Thymus (tissue), 11 donors: ENCODE measurements at regions not wholly inside any gene's neighbourhood (a gene's known extent, or its start where the extent isn't known, plus 50 kb on each side); places are given as distances from the start of the nearest gene placed in this dataset.

Experiments used
- DNase-seq, 9 donors: peaks; one replicate each; pipeline ENCODE4 v3.0.0-alpha.2; 2013; ENCODE audit warnings: low spot score in 9 of 9, low read depth in 6 of 9, missing footprints in 1 of 9
- H3K27ac ChIP-seq, 2 donors: one replicate each; pipeline ENCODE4 v1.5.1; 2013; ENCODE audit warnings: control low read depth in 1 of 2, low read depth in 1 of 2, low read length in 1 of 2, mild to moderate bottlenecking in 1 of 2, moderate library complexity in 1 of 2
- H3K27me3 ChIP-seq, 2 donors: one replicate each; pipeline ENCODE4 v1.5.1; 2013; ENCODE audit warnings: low read length in 1 of 2; ENCODE audit not compliant: control insufficient read depth in 2 of 2, insufficient read depth in 1 of 2
- H3K36me3 ChIP-seq, 2 donors: one replicate each; pipeline ENCODE4 v1.5.1; 2013; ENCODE audit warnings: low read length in 1 of 2, mild to moderate bottlenecking in 1 of 2, moderate library complexity in 1 of 2; ENCODE audit not compliant: control insufficient read depth in 2 of 2, insufficient read depth in 2 of 2
- H3K4me1 ChIP-seq, 2 donors: one replicate each; pipeline ENCODE4 v1.5.1; 2013; ENCODE audit warnings: low read length in 2 of 2; ENCODE audit not compliant: control insufficient read depth in 2 of 2, insufficient read depth in 2 of 2
- H3K4me3 ChIP-seq, 2 donors: one replicate each; pipeline ENCODE4 v1.5.1; 2013; ENCODE audit warnings: low read length in 2 of 2, control low read depth in 1 of 2, mild to moderate bottlenecking in 1 of 2
- H3K9me3 ChIP-seq, 2 donors: one replicate each; pipeline ENCODE4 v1.5.1; 2013; ENCODE audit warnings: low read length in 1 of 2, mild to moderate bottlenecking in 1 of 2; ENCODE audit not compliant: control insufficient read depth in 2 of 2, insufficient read depth in 1 of 2
- WGBS: extraction: QIAGEN DNeasy Blood & Tissue Kit; methylation state at CpG from one replicate; pipeline ENCODE4 v1.1.7; 2013; 5-methylcytosine and 5-hydroxymethylcytosine counted together
- donor health status: healthy.

- 98% methylated on average over 1 of the region's 1 CpG for WGBS
- Histone ChIP-seq H3K27me3 (no peaks in the 10 kb centered on the region), H3K36me3 (no peaks in the 10 kb centered on the region), H3K4me1 (no peaks in the 10 kb centered on the region), H3K9me3 (no peaks in the 10 kb centered on the region), H3K4me3 (no peak overlapping the region), H3K27ac (no peak overlapping the region)
- DNase-seq, result no peak
These were observed 1612.7 kb downstream of the AMY1C start for GRCh38 chr1:105362438-105362837.

- H3K4me1 ChIP-seq, result no peaks in the 10 kb centered on the region
- 89% methylated on average over 4 of the region's 4 CpGs for WGBS
- no peaks in the 10 kb centered on the region for H3K9me3 ChIP-seq
These were observed 1618.7 kb downstream of the AMY1C start for GRCh38 chr1:105368446-105368845.

DNA sequence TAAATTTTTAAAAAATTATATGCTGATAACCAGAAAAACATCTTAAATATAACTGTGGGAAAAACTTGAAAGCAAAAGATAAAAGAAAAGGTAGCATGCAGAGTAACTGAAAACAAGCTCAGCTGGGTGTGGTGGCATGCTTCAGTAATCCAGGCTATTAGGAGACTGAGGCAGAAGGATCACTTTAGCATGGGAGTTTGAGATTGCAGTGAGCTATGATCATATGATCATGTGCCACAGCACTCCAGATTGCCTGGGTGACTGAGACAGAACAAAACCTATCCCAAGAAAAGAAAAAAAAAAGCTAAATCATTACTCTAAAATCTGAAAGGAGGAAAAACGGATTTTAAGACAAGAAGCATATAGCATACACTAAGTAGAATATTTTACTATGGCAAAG, 1624.0 kb downstream of the AMY1C start:
- H3K27ac ChIP-seq, result no peak overlapping the region
- no peaks in the 10 kb centered on the region for H3K9me3 ChIP-seq
- DNase-seq, result no peak
- H3K36me3 ChIP-seq, result no peaks in the 10 kb centered on the region
- no peak overlapping the region for H3K4me3 ChIP-seq
- H3K4me1 ChIP-seq, result no peaks in the 10 kb centered on the region
- WGBS, result 84% methylated on average over 1 of the region's 1 CpG
- no peaks in the 10 kb centered on the region for H3K27me3 ChIP-seq

More at GRCh38 chr1:105368446-105368845, 1618.7 kb downstream of the AMY1C start:
- Histone ChIP-seq H3K27me3 (no peaks in the 10 kb centered on the region), H3K4me3 (no peak overlapping the region), H3K27ac (no peak overlapping the region), H3K36me3 (no peaks in the 10 kb centered on the region)
- DNase-seq, result no peak

DNA sequence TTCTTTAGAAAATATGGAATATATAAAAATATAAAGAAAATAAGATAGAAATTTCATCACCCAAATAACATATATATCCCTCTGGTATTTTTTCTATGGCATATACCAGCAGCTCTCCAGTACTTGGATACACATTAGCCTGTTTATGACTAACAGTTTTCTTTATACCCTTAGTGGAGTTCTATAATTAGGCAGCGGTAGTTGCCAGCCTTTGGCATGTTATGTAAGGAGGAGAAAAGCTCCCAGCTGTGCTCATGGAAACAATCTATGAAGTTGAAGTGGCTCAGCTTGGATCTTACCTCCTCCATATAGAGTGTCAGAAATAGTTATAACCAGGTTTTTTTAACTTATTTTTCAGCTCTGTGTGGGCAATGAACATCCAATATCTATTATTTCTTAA, 1636.8 kb downstream of the AMY1C start:
- no peak overlapping the region for H3K27ac ChIP-seq

DNA sequence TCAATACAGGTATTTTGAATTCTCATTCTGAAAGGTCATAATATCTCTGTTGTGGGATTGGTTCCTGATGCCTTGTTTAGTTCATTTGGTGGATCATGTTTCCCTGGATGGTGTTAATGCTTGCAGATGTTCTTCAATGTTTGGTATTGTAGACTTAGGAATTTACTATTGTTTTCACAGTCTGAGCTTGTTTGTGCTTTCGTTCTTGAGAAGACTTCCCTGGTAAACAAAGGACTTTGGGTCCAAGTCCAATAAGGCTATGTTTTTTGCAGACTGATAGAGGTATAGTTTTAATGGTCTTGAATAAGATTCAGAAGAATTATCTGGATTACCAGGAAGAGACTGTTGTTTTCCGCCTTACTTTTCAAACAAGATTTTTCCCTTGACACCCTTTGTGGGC, 1646.3 kb downstream of the AMY1C start:
- Histone ChIP-seq H3K27me3 (no peaks in the 10 kb centered on the region), H3K4me1 (no peaks in the 10 kb centered on the region), H3K36me3 (no peaks in the 10 kb centered on the region), H3K9me3 (peaks cover 0 to 9% of the 10 kb centered on the region in 2 donors), H3K4me3 (no peak overlapping the region), H3K27ac (no peak overlapping the region)
- no peak for DNase-seq
- WGBS, result 69% methylated on average over 2 of the region's 2 CpGs

More for the DNA sequence above, 1636.8 kb downstream of the AMY1C start:
- Histone ChIP-seq H3K4me3 (no peak overlapping the region), H3K4me1 (no peaks in the 10 kb centered on the region), H3K9me3 (peaks cover 0 to 9% of the 10 kb centered on the region in 2 donors), H3K36me3 (no peaks in the 10 kb centered on the region), H3K27me3 (no peaks in the 10 kb centered on the region)
- DNase-seq, result no peak
- WGBS, result 94% methylated on average over 1 of the region's 1 CpG

GRCh38 chr1:105398909-105399308, 1649.2 kb downstream of the AMY1C start:
- DNase-seq, result no peak
- Histone ChIP-seq H3K9me3 (peaks cover 0 to 9% of the 10 kb centered on the region in 2 donors), H3K27ac (no peak overlapping the region), H3K4me3 (no peak overlapping the region), H3K27me3 (no peaks in the 10 kb centered on the region), H3K4me1 (no peaks in the 10 kb centered on the region), H3K36me3 (no peaks in the 10 kb centered on the region)

GRCh38 chr1:105399716-105400115, 1650.0 kb downstream of the AMY1C start:
- no peaks in the 10 kb centered on the region for H3K4me1 ChIP-seq
- H3K36me3 ChIP-seq, result no peaks in the 10 kb centered on the region
- WGBS, result 97% methylated on average over 1 of the region's 1 CpG
- DNase-seq, result no peak
- H3K4me3 ChIP-seq, result no peak overlapping the region
- H3K27me3 ChIP-seq, result no peaks in the 10 kb centered on the region
- peaks cover 0 to 9% of the 10 kb centered on the region in 2 donors for H3K9me3 ChIP-seq
- H3K27ac ChIP-seq, result no peak overlapping the region

DNA sequence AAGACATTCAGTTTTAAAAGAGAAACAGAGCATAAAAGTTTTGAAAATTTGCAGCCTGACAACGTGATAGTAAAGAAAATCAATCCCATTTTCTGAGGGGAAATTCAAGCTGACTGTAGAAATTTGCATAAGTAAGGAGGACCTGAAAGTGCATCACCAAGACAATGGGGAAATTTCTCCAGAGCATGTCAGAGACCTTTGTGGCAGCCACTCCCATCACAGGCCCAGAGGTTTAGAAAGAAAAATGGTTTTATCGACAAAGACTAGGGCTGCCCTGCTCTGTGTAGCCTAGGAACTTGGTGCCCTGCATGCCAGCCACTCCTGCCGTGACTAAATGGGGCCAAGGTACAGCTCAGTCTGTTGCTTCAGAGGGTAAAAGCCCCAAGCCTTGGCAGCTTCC, 1640.2 kb upstream of the PRMT6 start:
- peaks cover 0 to 3% of the 10 kb centered on the region in 2 donors for H3K9me3 ChIP-seq
- H3K4me1 ChIP-seq, result no peaks in the 10 kb centered on the region
- WGBS, result 78% methylated on average over 3 of the region's 3 CpGs
- H3K36me3 ChIP-seq, result no peaks in the 10 kb centered on the region
- no peak overlapping the region for H3K27ac ChIP-seq
- H3K27me3 ChIP-seq, result no peaks in the 10 kb centered on the region
- DNase-seq, result no peak
- H3K4me3 ChIP-seq, result no peak overlapping the region

DNA sequence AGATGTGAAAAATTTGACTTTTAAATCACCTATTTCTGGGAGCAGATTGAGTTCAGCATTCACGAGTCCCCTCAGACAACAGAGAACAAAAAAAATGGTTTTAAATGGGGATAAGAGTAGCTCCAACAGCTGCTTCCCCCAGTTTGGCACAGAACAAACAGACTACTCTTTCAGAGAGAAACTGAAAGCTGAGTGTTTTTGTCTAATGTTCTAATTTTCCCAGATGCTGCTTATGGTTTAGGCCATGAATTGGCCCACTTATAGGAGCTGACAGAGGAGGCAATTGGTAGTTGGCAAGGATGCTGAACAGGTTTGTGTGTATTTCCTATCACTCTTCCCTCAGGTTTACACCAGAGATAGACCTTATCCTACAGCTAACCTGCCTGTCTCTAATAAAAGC, 1637.4 kb upstream of the PRMT6 start:
- Histone ChIP-seq H3K9me3 (peaks cover 0 to 3% of the 10 kb centered on the region in 2 donors), H3K27me3 (no peaks in the 10 kb centered on the region), H3K4me1 (no peaks in the 10 kb centered on the region), H3K36me3 (no peaks in the 10 kb centered on the region), H3K27ac (no peak overlapping the region), H3K4me3 (no peak overlapping the region)
- 87% methylated on average over 1 of the region's 1 CpG for WGBS
- no peak for DNase-seq

DNA sequence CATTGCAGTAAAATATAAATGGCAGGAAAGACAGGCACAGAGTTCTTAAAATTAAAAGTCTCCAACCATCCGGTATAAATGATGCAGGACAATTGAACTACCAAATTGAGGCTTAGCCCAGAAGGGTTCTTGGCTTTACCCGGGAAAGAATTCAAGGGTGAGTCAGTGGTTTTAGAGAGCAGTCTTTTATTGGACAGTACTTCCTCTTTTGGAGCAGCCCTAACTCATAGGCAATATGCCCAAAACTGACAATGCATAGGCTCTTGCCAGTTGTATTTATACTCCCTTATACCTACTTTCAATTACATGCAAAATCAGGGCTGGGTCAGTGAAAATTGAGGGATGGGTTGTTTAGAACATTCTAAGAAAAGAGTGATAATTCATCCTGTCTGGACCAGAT, 1628.9 kb upstream of the PRMT6 start:
- H3K4me3 ChIP-seq, result no peak overlapping the region
- no peak for DNase-seq
- H3K36me3 ChIP-seq, result no peaks in the 10 kb centered on the region
- H3K9me3 ChIP-seq, result no peaks in the 10 kb centered on the region
- no peaks in the 10 kb centered on the region for H3K4me1 ChIP-seq
- no peak overlapping the region for H3K27ac ChIP-seq
- WGBS, result 45% methylated on average over 2 of the region's 2 CpGs
- no peaks in the 10 kb centered on the region for H3K27me3 ChIP-seq
